ENCODE measurements at regions not wholly inside any gene's neighbourhood (a gene's known extent, or its start where the extent isn't known, plus 50 kb on each side); places are given as distances from the start of the nearest gene placed in this dataset.

DNA sequence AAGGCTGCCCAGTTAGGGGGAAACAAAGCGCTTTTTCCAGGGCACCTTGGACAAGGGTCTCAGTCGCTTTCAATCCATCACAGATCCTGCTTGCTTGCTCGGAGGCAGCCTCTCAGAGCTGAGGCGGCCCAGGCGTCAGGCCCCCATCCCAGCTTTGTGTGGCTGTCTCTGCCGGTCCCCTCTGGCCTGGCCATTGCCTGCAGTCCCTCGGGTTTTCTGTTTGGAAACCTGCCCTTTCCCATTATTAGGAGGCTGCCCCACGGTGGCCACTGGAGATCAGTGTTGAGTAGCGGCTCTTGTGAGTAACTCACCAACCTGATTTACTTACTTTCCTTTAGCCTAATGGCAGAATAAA is 216.1 kb downstream of the GLRX3 start:
- TF ChIP-seq, protein P1, sequence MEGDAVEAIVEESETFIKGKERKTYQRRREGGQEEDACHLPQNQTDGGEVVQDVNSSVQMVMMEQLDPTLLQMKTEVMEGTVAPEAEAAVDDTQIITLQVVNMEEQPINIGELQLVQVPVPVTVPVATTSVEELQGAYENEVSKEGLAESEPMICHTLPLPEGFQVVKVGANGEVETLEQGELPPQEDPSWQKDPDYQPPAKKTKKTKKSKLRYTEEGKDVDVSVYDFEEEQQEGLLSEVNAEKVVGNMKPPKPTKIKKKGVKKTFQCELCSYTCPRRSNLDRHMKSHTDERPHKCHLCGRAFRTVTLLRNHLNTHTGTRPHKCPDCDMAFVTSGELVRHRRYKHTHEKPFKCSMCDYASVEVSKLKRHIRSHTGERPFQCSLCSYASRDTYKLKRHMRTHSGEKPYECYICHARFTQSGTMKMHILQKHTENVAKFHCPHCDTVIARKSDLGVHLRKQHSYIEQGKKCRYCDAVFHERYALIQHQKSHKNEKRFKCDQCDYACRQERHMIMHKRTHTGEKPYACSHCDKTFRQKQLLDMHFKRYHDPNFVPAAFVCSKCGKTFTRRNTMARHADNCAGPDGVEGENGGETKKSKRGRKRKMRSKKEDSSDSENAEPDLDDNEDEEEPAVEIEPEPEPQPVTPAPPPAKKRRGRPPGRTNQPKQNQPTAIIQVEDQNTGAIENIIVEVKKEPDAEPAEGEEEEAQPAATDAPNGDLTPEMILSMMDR (IDR thresholded peaks at IDR 0.05): no peak
- TF ChIP-seq TCF7L2 (IDR thresholded peaks at IDR 0.05; ENCODE audit: low read depth, low read length) (no peak), POLR2AphosphoS5 (IDR thresholded peaks at IDR 0.05; ENCODE audit: low read depth, low read length) (no peak)
- TF ChIP-seq, protein P2, sequence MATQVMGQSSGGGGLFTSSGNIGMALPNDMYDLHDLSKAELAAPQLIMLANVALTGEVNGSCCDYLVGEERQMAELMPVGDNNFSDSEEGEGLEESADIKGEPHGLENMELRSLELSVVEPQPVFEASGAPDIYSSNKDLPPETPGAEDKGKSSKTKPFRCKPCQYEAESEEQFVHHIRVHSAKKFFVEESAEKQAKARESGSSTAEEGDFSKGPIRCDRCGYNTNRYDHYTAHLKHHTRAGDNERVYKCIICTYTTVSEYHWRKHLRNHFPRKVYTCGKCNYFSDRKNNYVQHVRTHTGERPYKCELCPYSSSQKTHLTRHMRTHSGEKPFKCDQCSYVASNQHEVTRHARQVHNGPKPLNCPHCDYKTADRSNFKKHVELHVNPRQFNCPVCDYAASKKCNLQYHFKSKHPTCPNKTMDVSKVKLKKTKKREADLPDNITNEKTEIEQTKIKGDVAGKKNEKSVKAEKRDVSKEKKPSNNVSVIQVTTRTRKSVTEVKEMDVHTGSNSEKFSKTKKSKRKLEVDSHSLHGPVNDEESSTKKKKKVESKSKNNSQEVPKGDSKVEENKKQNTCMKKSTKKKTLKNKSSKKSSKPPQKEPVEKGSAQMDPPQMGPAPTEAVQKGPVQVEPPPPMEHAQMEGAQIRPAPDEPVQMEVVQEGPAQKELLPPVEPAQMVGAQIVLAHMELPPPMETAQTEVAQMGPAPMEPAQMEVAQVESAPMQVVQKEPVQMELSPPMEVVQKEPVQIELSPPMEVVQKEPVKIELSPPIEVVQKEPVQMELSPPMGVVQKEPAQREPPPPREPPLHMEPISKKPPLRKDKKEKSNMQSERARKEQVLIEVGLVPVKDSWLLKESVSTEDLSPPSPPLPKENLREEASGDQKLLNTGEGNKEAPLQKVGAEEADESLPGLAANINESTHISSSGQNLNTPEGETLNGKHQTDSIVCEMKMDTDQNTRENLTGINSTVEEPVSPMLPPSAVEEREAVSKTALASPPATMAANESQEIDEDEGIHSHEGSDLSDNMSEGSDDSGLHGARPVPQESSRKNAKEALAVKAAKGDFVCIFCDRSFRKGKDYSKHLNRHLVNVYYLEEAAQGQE (IDR thresholded peaks at IDR 0.05; ENCODE audit: insufficient read depth in 1 of 2, low read depth in 2 of 2, low read length in 1 of 2): no peak
